ENCODE measurements at regions not wholly inside any gene's neighbourhood (a gene's known extent, or its start where the extent isn't known, plus 50 kb on each side); places are given as distances from the start of the nearest gene placed in this dataset.

DNA sequence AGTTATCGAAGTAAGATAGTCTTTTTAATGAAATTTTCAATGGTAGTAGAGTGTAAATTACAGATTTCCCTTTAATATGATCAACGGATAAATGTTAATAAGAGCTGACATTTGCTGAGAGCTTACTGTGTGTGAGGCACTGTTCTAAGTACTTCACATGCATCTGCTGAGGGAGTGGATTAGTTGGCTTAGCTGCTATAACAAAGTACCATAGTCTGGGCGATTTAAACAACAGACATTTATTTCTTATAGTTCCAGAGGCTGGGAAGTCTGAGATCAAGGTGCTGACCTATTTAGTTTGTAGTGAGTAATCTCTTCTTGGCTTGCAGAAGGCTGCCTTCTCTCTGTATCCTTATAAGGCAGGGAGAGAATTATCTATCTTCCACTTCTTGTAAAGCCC lies 174.3 kb downstream of the CEP135 start:
- Mint-ChIP-seq H3K4me1 (ENCODE audit: low read depth) (no peaks in the 10 kb centered on the region), H3K27ac (no peak overlapping the region), H3K36me3 (ENCODE audit: insufficient read depth in 2 of 2) (no peaks in the 10 kb centered on the region), H3K27me3 (ENCODE audit: low read depth) (peaks cover 19% of the 10 kb centered on the region), H3K9me3 (no peaks in the 10 kb centered on the region), H3K4me3 (no peak overlapping the region)
- ATAC-seq (replicated peaks in 1 of 2) (no peak), DNase-seq (no peak)

- no peak overlapping the region for H3K27ac Mint-ChIP-seq
- H3K4me3 Mint-ChIP-seq: no peak overlapping the region
- ATAC-seq (replicated peaks in 1 of 2) (no peak), DNase-seq (no peak)
- no peaks in the 10 kb centered on the region for H3K27me3 Mint-ChIP-seq (ENCODE audit: low read depth)
- H3K36me3 Mint-ChIP-seq (ENCODE audit: insufficient read depth in 2 of 2): no peaks in the 10 kb centered on the region
- H3K9me3 Mint-ChIP-seq: no peaks in the 10 kb centered on the region
- no peaks in the 10 kb centered on the region for H3K4me1 Mint-ChIP-seq (ENCODE audit: low read depth)
These were observed 170.1 kb downstream of the CEP135 start for GRCh38 chr4:56118845-56119244.

- Mint-ChIP-seq H3K27ac (no peak overlapping the region), H3K36me3 (ENCODE audit: insufficient read depth in 2 of 2) (no peaks in the 10 kb centered on the region), H3K4me1 (ENCODE audit: low read depth) (no peaks in the 10 kb centered on the region)
These were observed 169.3 kb downstream of the CEP135 start for GRCh38 chr4:56118055-56118454.

GRCh38 chr4:56115898-56116297 lies 167.2 kb downstream of the CEP135 start:
- Mint-ChIP-seq H3K27ac (no peak overlapping the region), H3K4me3 (no peak overlapping the region), H3K4me1 (ENCODE audit: low read depth) (peaks cover 3% of the 10 kb centered on the region), H3K9me3 (no peaks in the 10 kb centered on the region), H3K36me3 (ENCODE audit: insufficient read depth in 2 of 2) (no peaks in the 10 kb centered on the region), H3K27me3 (ENCODE audit: low read depth) (no peaks in the 10 kb centered on the region)
- ATAC-seq (replicated peaks in 1 of 2): no peak
- no peak for DNase-seq

More at GRCh38 chr4:56118055-56118454, 169.3 kb downstream of the CEP135 start:
- DNase-seq (no peak), ATAC-seq (replicated peaks in 1 of 2) (no peak)
- H3K27me3 Mint-ChIP-seq (ENCODE audit: low read depth): no peaks in the 10 kb centered on the region
- H3K4me3 Mint-ChIP-seq: no peak overlapping the region
- no peaks in the 10 kb centered on the region for H3K9me3 Mint-ChIP-seq

GRCh38 chr4:56112377-56112776 lies 163.6 kb downstream of the CEP135 start:
- H3K4me1 Mint-ChIP-seq (ENCODE audit: low read depth): peaks cover 14% of the 10 kb centered on the region
- no peaks in the 10 kb centered on the region for H3K9me3 Mint-ChIP-seq
- no peaks in the 10 kb centered on the region for H3K36me3 Mint-ChIP-seq (ENCODE audit: insufficient read depth in 2 of 2)
- ATAC-seq (replicated peaks in 1 of 2): no peak
- H3K27ac Mint-ChIP-seq: no peak overlapping the region
- no peaks in the 10 kb centered on the region for H3K27me3 Mint-ChIP-seq (ENCODE audit: low read depth)
- no peak overlapping the region for H3K4me3 Mint-ChIP-seq
- no peak for DNase-seq

- peaks cover 14% of the 10 kb centered on the region for H3K4me1 Mint-ChIP-seq (ENCODE audit: low read depth)
- DNase-seq: no peak
- ATAC-seq (replicated peaks in 1 of 2): no peak
- no peaks in the 10 kb centered on the region for H3K9me3 Mint-ChIP-seq
- H3K4me3 Mint-ChIP-seq: no peak overlapping the region
- H3K36me3 Mint-ChIP-seq (ENCODE audit: insufficient read depth in 2 of 2): no peaks in the 10 kb centered on the region
- H3K27ac Mint-ChIP-seq: no peak overlapping the region
- H3K27me3 Mint-ChIP-seq (ENCODE audit: low read depth): peaks cover 6% of the 10 kb centered on the region
These were observed 157.7 kb downstream of the CEP135 start for GRCh38 chr4:56106180-56107147.

- DNase-seq (no peak), ATAC-seq (replicated peaks in 1 of 2) (no peak)
- no peaks in the 10 kb centered on the region for H3K4me1 Mint-ChIP-seq (ENCODE audit: low read depth)
- no peak overlapping the region for H3K27ac Mint-ChIP-seq
- H3K36me3 Mint-ChIP-seq (ENCODE audit: insufficient read depth in 2 of 2): no peaks in the 10 kb centered on the region
- H3K27me3 Mint-ChIP-seq (ENCODE audit: low read depth): peaks cover 6% of the 10 kb centered on the region
- no peaks in the 10 kb centered on the region for H3K9me3 Mint-ChIP-seq
- no peak overlapping the region for H3K4me3 Mint-ChIP-seq
These were observed 155.4 kb downstream of the CEP135 start for GRCh38 chr4:56104188-56104587.

DNA sequence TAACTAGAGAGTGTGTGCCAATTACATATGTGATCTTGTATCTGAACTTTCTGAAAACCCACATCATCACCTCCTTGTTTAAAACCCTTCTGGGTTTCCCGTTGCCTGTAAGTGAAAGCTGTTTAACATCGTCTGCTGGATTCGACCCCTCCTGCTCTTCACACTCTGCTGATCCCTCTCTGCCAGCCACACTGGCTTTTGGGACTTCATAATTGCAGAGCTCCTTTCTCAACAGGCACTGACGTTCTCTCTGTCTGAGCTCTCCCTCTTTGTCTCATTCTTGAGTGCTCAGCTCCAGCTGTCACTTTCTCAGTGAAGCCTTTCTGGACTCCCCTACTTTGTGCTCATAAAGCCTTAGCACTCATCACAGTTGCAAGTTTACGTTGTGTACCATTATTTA lies 153.9 kb downstream of the CEP135 start:
- no peak for DNase-seq
- no peak overlapping the region for H3K4me3 Mint-ChIP-seq
- H3K27me3 Mint-ChIP-seq (ENCODE audit: low read depth): peaks cover 6% of the 10 kb centered on the region
- no peaks in the 10 kb centered on the region for H3K36me3 Mint-ChIP-seq (ENCODE audit: insufficient read depth in 2 of 2)
- no peaks in the 10 kb centered on the region for H3K4me1 Mint-ChIP-seq (ENCODE audit: low read depth)
- no peaks in the 10 kb centered on the region for H3K9me3 Mint-ChIP-seq
- no peak for ATAC-seq (replicated peaks in 1 of 2)
- no peak overlapping the region for H3K27ac Mint-ChIP-seq

- no peak for DNase-seq
- no peak overlapping the region for H3K4me3 Mint-ChIP-seq
- H3K27me3 Mint-ChIP-seq (ENCODE audit: low read depth): peaks cover 6% of the 10 kb centered on the region
These were observed 150.6 kb downstream of the CEP135 start for GRCh38 chr4:56099378-56099786.

GRCh38 chr4:56093576-56093975 lies 144.8 kb downstream of the CEP135 start:
- no peaks in the 10 kb centered on the region for H3K9me3 Mint-ChIP-seq
- H3K4me3 Mint-ChIP-seq: no peak overlapping the region
- H3K36me3 Mint-ChIP-seq (ENCODE audit: insufficient read depth in 2 of 2): no peaks in the 10 kb centered on the region
- H3K27me3 Mint-ChIP-seq (ENCODE audit: low read depth): no peaks in the 10 kb centered on the region
- DNase-seq (no peak), ATAC-seq (replicated peaks in 1 of 2) (no peak)
- no peak overlapping the region for H3K27ac Mint-ChIP-seq
- no peaks in the 10 kb centered on the region for H3K4me1 Mint-ChIP-seq (ENCODE audit: low read depth)

More at GRCh38 chr4:56099378-56099786, 150.6 kb downstream of the CEP135 start:
- H3K36me3 Mint-ChIP-seq (ENCODE audit: insufficient read depth in 2 of 2): no peaks in the 10 kb centered on the region
- H3K4me1 Mint-ChIP-seq (ENCODE audit: low read depth): no peaks in the 10 kb centered on the region
- no peak overlapping the region for H3K27ac Mint-ChIP-seq
- ATAC-seq (replicated peaks in 1 of 2): no peak
- H3K9me3 Mint-ChIP-seq: no peaks in the 10 kb centered on the region

GRCh38 chr4:56092540-56092939 lies 143.8 kb downstream of the CEP135 start:
- no peak overlapping the region for H3K4me3 Mint-ChIP-seq
- H3K27me3 Mint-ChIP-seq (ENCODE audit: low read depth): no peaks in the 10 kb centered on the region
- no peak overlapping the region for H3K27ac Mint-ChIP-seq
- H3K4me1 Mint-ChIP-seq (ENCODE audit: low read depth): no peaks in the 10 kb centered on the region
- no peak for ATAC-seq (replicated peaks in 1 of 2)
- no peaks in the 10 kb centered on the region for H3K36me3 Mint-ChIP-seq (ENCODE audit: insufficient read depth in 2 of 2)
- DNase-seq: no peak
- H3K9me3 Mint-ChIP-seq: no peaks in the 10 kb centered on the region

DNA sequence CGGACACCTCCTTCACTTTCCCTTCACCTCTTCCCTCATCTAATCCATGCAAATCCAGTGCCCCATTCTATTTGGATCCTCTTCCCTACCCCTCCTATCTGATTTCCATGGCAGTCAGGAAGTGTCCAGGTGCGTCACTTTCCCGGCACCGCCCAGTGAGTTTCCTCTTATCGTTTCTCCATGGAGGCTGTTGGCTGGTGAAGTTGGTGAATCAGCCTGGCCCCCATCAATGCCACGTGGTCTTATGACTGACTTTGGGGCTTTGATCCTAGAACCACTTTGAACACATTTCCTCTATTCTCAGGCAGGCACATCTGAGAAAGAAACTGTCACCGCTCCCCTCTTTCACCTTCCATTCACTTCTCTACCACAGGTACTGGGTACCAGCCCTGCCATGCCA lies 137.8 kb downstream of the CEP135 start:
- no peak for ATAC-seq (replicated peaks in 1 of 2)
- H3K36me3 Mint-ChIP-seq (ENCODE audit: insufficient read depth in 2 of 2): no peaks in the 10 kb centered on the region
- H3K27ac Mint-ChIP-seq: no peak overlapping the region
- no peaks in the 10 kb centered on the region for H3K4me1 Mint-ChIP-seq (ENCODE audit: low read depth)
- no peaks in the 10 kb centered on the region for H3K27me3 Mint-ChIP-seq (ENCODE audit: low read depth)
- H3K9me3 Mint-ChIP-seq: no peaks in the 10 kb centered on the region
- no peak for DNase-seq
- H3K4me3 Mint-ChIP-seq: no peak overlapping the region

- Mint-ChIP-seq H3K27ac (no peak overlapping the region), H3K27me3 (ENCODE audit: low read depth) (no peaks in the 10 kb centered on the region), H3K9me3 (no peaks in the 10 kb centered on the region), H3K4me1 (ENCODE audit: low read depth) (no peaks in the 10 kb centered on the region), H3K4me3 (no peak overlapping the region), H3K36me3 (ENCODE audit: insufficient read depth in 2 of 2) (no peaks in the 10 kb centered on the region)
- DNase-seq (no peak), ATAC-seq (replicated peaks in 1 of 2) (no peak)
These were observed 137.4 kb downstream of the CEP135 start for GRCh38 chr4:56086073-56086541.

DNA sequence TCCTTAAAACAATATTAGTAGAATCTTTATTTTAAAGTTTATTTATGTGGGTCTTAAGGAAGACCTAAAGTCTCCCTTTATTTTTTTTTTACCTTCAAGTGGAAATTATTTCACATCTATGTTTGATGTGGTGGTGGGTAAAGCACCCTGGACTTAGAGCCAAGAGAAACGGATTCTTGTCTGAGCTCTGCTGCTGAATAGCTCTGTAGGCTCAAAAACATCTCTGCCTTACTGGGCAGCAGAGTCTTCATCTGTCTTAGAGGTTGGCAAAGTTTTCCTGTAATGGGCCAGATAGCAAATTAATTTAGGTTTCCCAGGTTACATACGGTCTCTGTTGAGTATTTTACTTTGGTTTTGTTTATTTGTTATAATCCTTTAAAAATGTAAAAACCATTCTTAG lies 136.5 kb downstream of the CEP135 start:
- Mint-ChIP-seq H3K27ac (no peak overlapping the region), H3K9me3 (no peaks in the 10 kb centered on the region)
- no peak for ATAC-seq (replicated peaks in 1 of 2)

More for the DNA sequence above, 136.5 kb downstream of the CEP135 start:
- Mint-ChIP-seq H3K4me3 (no peak overlapping the region), H3K4me1 (ENCODE audit: low read depth) (no peaks in the 10 kb centered on the region), H3K36me3 (ENCODE audit: insufficient read depth in 2 of 2) (no peaks in the 10 kb centered on the region), H3K27me3 (ENCODE audit: low read depth) (no peaks in the 10 kb centered on the region)
- no peak for DNase-seq

Measured in activated T-cell treated with anti-CD3 and anti-CD28 coated beads, Interleukin-2, amount 50 U/mL, for 72 hours (primary cell).